H9 (cell line): ENCODE measurements at regions not wholly inside any gene's neighbourhood (a gene's known extent, or its start where the extent isn't known, plus 50 kb on each side); places are given as distances from the start of the nearest gene placed in this dataset.

Experiments used
- DNase-seq: peaks from one replicate; pipeline ENCODE4 v3.0.0-alpha.2; 2017
- H2AFZ ChIP-seq: one replicate; pipeline ENCODE4 v1.6.1; 2013; ENCODE audit warnings: mild to moderate bottlenecking, low read length, control low read depth, moderate library complexity
- H2AK5ac ChIP-seq: 2 replicates; pipeline ENCODE4 v1.6.1; 2013; ENCODE audit warnings: low read length, control low read depth, mixed read lengths; ENCODE audit not compliant: insufficient read length
- H2BK120ac ChIP-seq: one replicate; pipeline ENCODE4 v1.6.1; 2013; ENCODE audit warnings: low read depth, mild to moderate bottlenecking, low read length, control low read depth, inconsistent platforms; ENCODE audit not compliant: poor library complexity, severe bottlenecking
- H2BK12ac ChIP-seq: 2 replicates; pipeline ENCODE4 v1.6.1; 2013; ENCODE audit warnings: low read length, control low read depth, mixed read lengths, low read depth; ENCODE audit not compliant: insufficient read length
- H2BK15ac ChIP-seq: 2 replicates; pipeline ENCODE4 v1.6.1; 2013; ENCODE audit warnings: low read depth, low read length, control low read depth
- H2BK20ac ChIP-seq: one replicate; pipeline ENCODE4 v1.6.1; 2013; ENCODE audit warnings: low read depth, mild to moderate bottlenecking, low read length, control low read depth, inconsistent platforms; ENCODE audit not compliant: poor library complexity, severe bottlenecking
- H2BK5ac ChIP-seq: 2 replicates; pipeline ENCODE4 v1.6.1; 2013; ENCODE audit warnings: low read length, control low read depth, mixed read lengths; ENCODE audit not compliant: insufficient read length
- H3K14ac ChIP-seq: 2 replicates; pipeline ENCODE4 v1.6.1; 2013; ENCODE audit warnings: low read length, control low read depth; ENCODE audit not compliant: insufficient read depth
- H3K18ac ChIP-seq: 2 replicates; pipeline ENCODE4 v1.6.1; 2013; ENCODE audit warnings: low read depth, mild to moderate bottlenecking, mixed read lengths, low read length, control low read depth; ENCODE audit not compliant: insufficient read length
- H3K23ac ChIP-seq: 2 replicates; pipeline ENCODE4 v1.6.1; 2013; ENCODE audit warnings: low read length, control low read depth, mixed read lengths, low read depth; ENCODE audit not compliant: insufficient read length
- H3K23me2 ChIP-seq: 2 replicates; pipeline ENCODE4 v1.6.1; 2013; ENCODE audit warnings: low read depth, mild to moderate bottlenecking, mixed read lengths, low read length, control low read depth; ENCODE audit not compliant: insufficient read length, poor library complexity, severe bottlenecking
- H3K27ac ChIP-seq: 2 replicates; pipeline ENCODE4 v1.5.1; 2013; ENCODE audit warnings: low read length, control low read depth, mixed read lengths, low read depth; ENCODE audit not compliant: insufficient read length
- H3K27me3 ChIP-seq: 2 replicates; pipeline ENCODE4 v1.6.1; 2013; ENCODE audit warnings: low read length, control low read depth, inconsistent platforms; ENCODE audit not compliant: insufficient read depth
- H3K4ac ChIP-seq: 2 replicates; pipeline ENCODE4 v1.6.1; 2013; ENCODE audit warnings: low read depth, mild to moderate bottlenecking, control low read depth, inconsistent platforms, low read length, moderate library complexity
- H3K4me1 ChIP-seq: 2 replicates; pipeline ENCODE4 v1.6.1; 2013; ENCODE audit warnings: low read length, control low read depth, inconsistent platforms; ENCODE audit not compliant: insufficient read depth
- H3K4me2 ChIP-seq: 2 replicates; pipeline ENCODE4 v1.6.1; 2013; ENCODE audit warnings: low read length, control low read depth, mixed read lengths; ENCODE audit not compliant: insufficient read length, insufficient read depth
- H3K56ac ChIP-seq: 2 replicates; pipeline ENCODE4 v1.6.1; 2013; ENCODE audit warnings: low read depth, mild to moderate bottlenecking, mixed read lengths, low read length, control low read depth; ENCODE audit not compliant: insufficient read length
- H3K79me1 ChIP-seq: 2 replicates; pipeline ENCODE4 v1.6.1; 2013; ENCODE audit warnings: low read depth, mild to moderate bottlenecking, moderate library complexity, low read length, control low read depth, inconsistent platforms; ENCODE audit not compliant: insufficient read depth, poor library complexity, severe bottlenecking
- H3K79me2 ChIP-seq: 2 replicates; pipeline ENCODE4 v1.6.1; 2013; ENCODE audit warnings: low read length, control low read depth, inconsistent platforms; ENCODE audit not compliant: insufficient read depth
- H3K9ac ChIP-seq: 2 replicates; pipeline ENCODE4 v1.6.1; 2013; ENCODE audit warnings: low read length, control low read depth, mixed read lengths; ENCODE audit not compliant: insufficient read length; ENCODE audit errors: extremely low read depth
- H3K9me3 ChIP-seq: one replicate; pipeline ENCODE4 v1.6.1; 2013; ENCODE audit warnings: low read depth, low read length, inconsistent platforms; ENCODE audit not compliant: control insufficient read depth
- H3T11ph ChIP-seq: one replicate; pipeline ENCODE4 v1.6.1; 2013; ENCODE audit warnings: mild to moderate bottlenecking, low read length, control low read depth, inconsistent platforms
- H4K20me1 ChIP-seq: one replicate; pipeline ENCODE4 v1.6.1; 2013; ENCODE audit not compliant: control insufficient read depth, insufficient read length, insufficient read depth
- H4K5ac ChIP-seq: 2 replicates; pipeline ENCODE4 v1.6.1; 2013; ENCODE audit warnings: low read depth, mild to moderate bottlenecking, mixed read lengths, low read length, control low read depth; ENCODE audit not compliant: insufficient read length
- H4K8ac ChIP-seq: replicated peaks from 2 replicates; pipeline ENCODE4 v1.6.1; 2013; ENCODE audit warnings: low read length, control low read depth, mixed read lengths, low read depth; ENCODE audit not compliant: insufficient read length
- H4K91ac ChIP-seq: 2 replicates; pipeline ENCODE4 v1.6.1; 2013; ENCODE audit warnings: low read depth, mild to moderate bottlenecking, moderate library complexity, mixed read lengths, low read length, control low read depth; ENCODE audit not compliant: insufficient read length
- H3K27ac Mint-ChIP-seq, 3 experiments: 2 replicates in 2 of 3; 3 replicates in 1 of 3; pipeline ENCODE4 v1.8.0; 2020 to 2021; ENCODE audit warnings: mixed read lengths in 3 of 3, mild to moderate bottlenecking in 1 of 3, moderate library complexity in 1 of 3
- H3K27me3 Mint-ChIP-seq: 2 replicates; pipeline ENCODE4 v1.8.0; 2021; ENCODE audit warnings: low read depth, mild to moderate bottlenecking, moderate library complexity, mixed read lengths
- H3K36me3 Mint-ChIP-seq, 3 experiments: 2 replicates in 2 of 3; 3 replicates in 1 of 3; pipeline ENCODE4 v1.8.0; 2020 to 2021; ENCODE audit warnings: low read depth in 3 of 3, mixed read lengths in 3 of 3; ENCODE audit not compliant: insufficient read depth in 1 of 3
- H3K4me1 Mint-ChIP-seq, 2 experiments: 2 replicates each; pipeline ENCODE4 v1.8.0; 2020; ENCODE audit warnings: mixed read lengths in 2 of 2
- H3K4me3 Mint-ChIP-seq, 2 experiments: 2 replicates in 1 of 2; 3 replicates in 1 of 2; pipeline ENCODE4 v1.8.0; 2020 to 2021; ENCODE audit warnings: mild to moderate bottlenecking in 2 of 2, mixed read lengths in 2 of 2, moderate library complexity in 1 of 2
- H3K9me3 Mint-ChIP-seq, 2 experiments: 2 replicates in 1 of 2; 3 replicates in 1 of 2; pipeline ENCODE4 v1.8.0; 2020; ENCODE audit warnings: mild to moderate bottlenecking in 2 of 2, mixed read lengths in 2 of 2, moderate library complexity in 1 of 2
- WGBS: extraction: QIAGEN DNeasy Blood & Tissue Kit; methylation state at CpG from one replicate; pipeline ENCODE4 v1.1.7; 2013; ENCODE audit warnings: missing lambda C conversion rate, low lambda C conversion rate, mixed read lengths; ENCODE audit not compliant: insufficient read length; ENCODE audit errors: extremely low coverage; 5-methylcytosine and 5-hydroxymethylcytosine counted together
- TF ChIP-seq, protein P1 (sequence below): fragments of 200-600 bp; sonication (generic); conservative IDR thresholded peaks from 3 replicates; pipeline ENCODE4 v1.8.0; 2021; ENCODE audit warnings: antibody characterized with exemption, mild to moderate bottlenecking

DNA sequence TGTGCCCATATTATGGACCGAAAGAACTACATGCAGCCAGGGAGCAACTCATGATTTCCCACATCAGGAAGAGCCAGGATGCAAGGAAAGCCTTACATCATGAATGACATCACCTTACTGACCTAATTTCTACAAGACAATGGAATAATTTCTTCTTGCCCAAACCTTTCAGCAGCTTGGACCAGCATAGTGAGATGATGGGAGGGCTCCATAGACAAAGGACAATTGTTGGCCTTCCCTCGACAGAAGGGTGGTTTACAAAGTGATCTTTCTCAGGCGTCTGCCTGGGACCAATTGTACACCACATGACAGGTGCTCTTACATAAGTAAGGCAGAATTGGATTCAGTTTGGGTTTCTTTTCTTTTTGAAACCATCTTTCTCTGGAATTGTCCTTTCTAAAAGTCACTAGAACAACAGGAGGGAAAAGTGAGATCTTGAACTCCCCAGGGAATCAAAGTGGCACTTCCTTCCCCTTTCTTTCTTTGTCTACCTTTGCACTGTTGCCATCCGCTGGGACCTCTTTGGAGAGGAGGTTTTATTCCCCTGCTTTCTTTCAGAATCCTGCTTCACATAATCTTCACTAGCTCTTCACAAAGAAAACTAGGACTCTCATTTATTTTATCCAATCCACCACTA lies 51.7 kb upstream of the PAK1 start:
- H3K4me1 ChIP-seq: peaks cover 13% of the 10 kb centered on the region; the same call in 1 of the 2 replicates
- no peak overlapping the region for H4K91ac ChIP-seq
- H3K14ac ChIP-seq: no peak overlapping the region
- Mint-ChIP-seq H3K27ac (peak overlapping the region in 2 of 3 experiments; percentile 4 to 42; a peak in 4 of 7 replicates), H3K4me1 (peaks cover 32 to 43% of the 10 kb centered on the region in 2 experiments), H3K9me3 (no peaks in the 10 kb centered on the region), H3K36me3 (no peaks in the 10 kb centered on the region), H3K4me3 (no peak overlapping the region), H3K27me3 (no peaks in the 10 kb centered on the region)
- H2BK120ac ChIP-seq: no peak overlapping the region
- no peak overlapping the region for H3T11ph ChIP-seq
- H2BK15ac ChIP-seq: no peak overlapping the region
- no peak overlapping the region for H3K23ac ChIP-seq
- H3K18ac ChIP-seq: no peak overlapping the region
- H4K8ac ChIP-seq: no peak overlapping the region
- H2AFZ ChIP-seq: no peak overlapping the region
- H2AK5ac ChIP-seq: no peak overlapping the region
- WGBS: no CpG with 5 or more reads among the region's 4 CpGs
- H3K79me1 ChIP-seq: no peaks in the 10 kb centered on the region
- H3K56ac ChIP-seq: no peak overlapping the region
- no peaks in the 10 kb centered on the region for H4K20me1 ChIP-seq
- no peak overlapping the region for H4K5ac ChIP-seq
- no peak overlapping the region for H2BK5ac ChIP-seq
- TF ChIP-seq, protein P1, sequence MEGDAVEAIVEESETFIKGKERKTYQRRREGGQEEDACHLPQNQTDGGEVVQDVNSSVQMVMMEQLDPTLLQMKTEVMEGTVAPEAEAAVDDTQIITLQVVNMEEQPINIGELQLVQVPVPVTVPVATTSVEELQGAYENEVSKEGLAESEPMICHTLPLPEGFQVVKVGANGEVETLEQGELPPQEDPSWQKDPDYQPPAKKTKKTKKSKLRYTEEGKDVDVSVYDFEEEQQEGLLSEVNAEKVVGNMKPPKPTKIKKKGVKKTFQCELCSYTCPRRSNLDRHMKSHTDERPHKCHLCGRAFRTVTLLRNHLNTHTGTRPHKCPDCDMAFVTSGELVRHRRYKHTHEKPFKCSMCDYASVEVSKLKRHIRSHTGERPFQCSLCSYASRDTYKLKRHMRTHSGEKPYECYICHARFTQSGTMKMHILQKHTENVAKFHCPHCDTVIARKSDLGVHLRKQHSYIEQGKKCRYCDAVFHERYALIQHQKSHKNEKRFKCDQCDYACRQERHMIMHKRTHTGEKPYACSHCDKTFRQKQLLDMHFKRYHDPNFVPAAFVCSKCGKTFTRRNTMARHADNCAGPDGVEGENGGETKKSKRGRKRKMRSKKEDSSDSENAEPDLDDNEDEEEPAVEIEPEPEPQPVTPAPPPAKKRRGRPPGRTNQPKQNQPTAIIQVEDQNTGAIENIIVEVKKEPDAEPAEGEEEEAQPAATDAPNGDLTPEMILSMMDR: no peak
- no peak overlapping the region for H3K27ac ChIP-seq
- no peaks in the 10 kb centered on the region for H3K79me2 ChIP-seq
- H3K4ac ChIP-seq: no peak overlapping the region
- no peak overlapping the region for H2BK20ac ChIP-seq
- H3K4me2 ChIP-seq: no peak overlapping the region
- H2BK12ac ChIP-seq: no peak overlapping the region
- no peaks in the 10 kb centered on the region for H3K9me3 ChIP-seq
- no peak overlapping the region for H3K9ac ChIP-seq
- H3K23me2 ChIP-seq: no peaks in the 10 kb centered on the region
- no peaks in the 10 kb centered on the region for H3K27me3 ChIP-seq
- DNase-seq: no peak
